ENCODE measurements at regions not wholly inside any gene's neighbourhood (a gene's known extent, or its start where the extent isn't known, plus 50 kb on each side); places are given as distances from the start of the nearest gene placed in this dataset.

DNA sequence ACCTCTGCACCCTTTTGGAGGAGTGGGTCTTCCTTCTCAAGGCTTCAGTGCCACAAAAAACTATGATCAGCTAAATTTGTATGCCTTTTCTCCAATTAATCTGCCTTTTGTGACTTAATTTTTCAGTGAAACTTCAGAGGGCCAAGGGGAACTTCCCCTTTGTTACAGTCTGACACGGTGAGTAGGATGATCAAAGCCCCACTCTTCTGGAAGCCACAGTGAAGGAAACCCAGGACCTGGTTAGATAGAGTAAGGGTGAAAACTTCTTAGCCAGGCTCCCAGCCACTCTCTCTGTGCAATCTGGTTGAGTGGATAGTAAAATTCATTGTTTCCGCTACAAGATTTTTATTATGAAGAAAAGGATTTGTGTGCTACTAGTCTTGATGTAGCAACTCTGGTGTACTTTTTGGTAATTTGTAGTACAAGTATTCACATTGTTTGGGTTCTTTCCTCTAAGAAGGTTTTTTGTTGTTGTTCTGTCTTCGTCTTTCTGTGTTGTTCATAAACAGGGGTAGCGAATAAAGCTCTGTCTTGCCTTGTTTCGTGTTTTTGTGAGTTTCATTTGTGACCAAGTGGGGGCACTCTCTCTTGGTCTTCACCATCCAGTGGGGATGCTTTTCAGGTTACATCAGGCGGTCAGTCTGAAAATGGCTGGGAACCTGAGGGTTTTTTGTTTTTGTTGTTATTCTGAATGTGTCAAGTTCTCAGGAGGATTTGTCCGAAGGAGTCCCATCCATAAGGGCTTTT, 268.5 kb upstream of the NPSR1 start:
- Mint-ChIP-seq H3K27ac (peak overlapping the region in 2 of 3 experiments; percentile 4 to 5; a peak in 4 of 7 replicates), H3K27me3 (ENCODE audit: low read depth) (no peaks in the 10 kb centered on the region), H3K36me3 (ENCODE audit: insufficient read depth in 1 of 3, low read depth in 3 of 3) (no peaks in the 10 kb centered on the region; a peak in 2 of 7 replicates)

More for the DNA sequence above, 268.5 kb upstream of the NPSR1 start:
- Histone ChIP-seq H3K4ac (ENCODE audit: low read depth, low read length) (no peak overlapping the region), H3K23ac (ENCODE audit: insufficient read length, low read depth, low read length) (no peak overlapping the region), H4K20me1 (ENCODE audit: control insufficient read depth, insufficient read depth, insufficient read length) (no peaks in the 10 kb centered on the region), H3K9me3 (ENCODE audit: control insufficient read depth, low read depth, low read length) (no peaks in the 10 kb centered on the region), H3K9ac (ENCODE audit: extremely low read depth, insufficient read length, low read length) (no peak overlapping the region), H2BK120ac (ENCODE audit: low read depth, low read length, poor library complexity, severe bottlenecking) (no peak overlapping the region), H3K14ac (ENCODE audit: insufficient read depth, low read length) (no peak overlapping the region), H2BK5ac (ENCODE audit: insufficient read length, low read length) (no peak overlapping the region), H3K56ac (ENCODE audit: insufficient read length, low read depth, low read length) (no peak overlapping the region), H2BK15ac (ENCODE audit: low read depth, low read length) (no peak overlapping the region), H2AK5ac (ENCODE audit: insufficient read length, low read length) (no peak overlapping the region), H3K79me1 (ENCODE audit: insufficient read depth, low read depth, low read length, poor library complexity, severe bottlenecking) (no peaks in the 10 kb centered on the region), H4K91ac (ENCODE audit: insufficient read length, low read depth, low read length) (no peak overlapping the region), H3K79me2 (ENCODE audit: insufficient read depth, low read length) (no peaks in the 10 kb centered on the region), H3K4me2 (ENCODE audit: insufficient read depth, insufficient read length, low read length) (no peak overlapping the region), H2BK12ac (ENCODE audit: insufficient read length, low read depth, low read length) (no peak overlapping the region), H3K4me1 (ENCODE audit: insufficient read depth, low read length) (peaks cover 4% of the 10 kb centered on the region; the same call in 1 of the 2 replicates), H2BK20ac (ENCODE audit: low read depth, low read length, poor library complexity, severe bottlenecking) (no peak overlapping the region), H3K18ac (ENCODE audit: insufficient read length, low read depth, low read length) (no peak overlapping the region), H3T11ph (ENCODE audit: low read length) (no peak overlapping the region), H4K5ac (ENCODE audit: insufficient read length, low read depth, low read length) (no peak overlapping the region), H3K27ac (ENCODE audit: insufficient read length, low read depth, low read length) (no peak overlapping the region), H2AFZ (ENCODE audit: low read length) (no peak overlapping the region), H4K8ac (replicated peaks; ENCODE audit: insufficient read length, low read depth, low read length) (no peak overlapping the region), H3K23me2 (ENCODE audit: insufficient read length, low read depth, low read length, poor library complexity, severe bottlenecking) (no peaks in the 10 kb centered on the region), H3K27me3 (ENCODE audit: insufficient read depth, low read length) (no peaks in the 10 kb centered on the region)
- WGBS (ENCODE audit: extremely low coverage, insufficient read length, low lambda C conversion rate) = no CpG with 5 or more reads among the region's 7 CpGs
- no peak overlapping the region for H3K4me3 Mint-ChIP-seq
- H3K4me1 Mint-ChIP-seq = peaks cover 38 to 43% of the 10 kb centered on the region in 2 experiments
- DNase-seq = peak; percentile 29
- TF ChIP-seq, protein P1, sequence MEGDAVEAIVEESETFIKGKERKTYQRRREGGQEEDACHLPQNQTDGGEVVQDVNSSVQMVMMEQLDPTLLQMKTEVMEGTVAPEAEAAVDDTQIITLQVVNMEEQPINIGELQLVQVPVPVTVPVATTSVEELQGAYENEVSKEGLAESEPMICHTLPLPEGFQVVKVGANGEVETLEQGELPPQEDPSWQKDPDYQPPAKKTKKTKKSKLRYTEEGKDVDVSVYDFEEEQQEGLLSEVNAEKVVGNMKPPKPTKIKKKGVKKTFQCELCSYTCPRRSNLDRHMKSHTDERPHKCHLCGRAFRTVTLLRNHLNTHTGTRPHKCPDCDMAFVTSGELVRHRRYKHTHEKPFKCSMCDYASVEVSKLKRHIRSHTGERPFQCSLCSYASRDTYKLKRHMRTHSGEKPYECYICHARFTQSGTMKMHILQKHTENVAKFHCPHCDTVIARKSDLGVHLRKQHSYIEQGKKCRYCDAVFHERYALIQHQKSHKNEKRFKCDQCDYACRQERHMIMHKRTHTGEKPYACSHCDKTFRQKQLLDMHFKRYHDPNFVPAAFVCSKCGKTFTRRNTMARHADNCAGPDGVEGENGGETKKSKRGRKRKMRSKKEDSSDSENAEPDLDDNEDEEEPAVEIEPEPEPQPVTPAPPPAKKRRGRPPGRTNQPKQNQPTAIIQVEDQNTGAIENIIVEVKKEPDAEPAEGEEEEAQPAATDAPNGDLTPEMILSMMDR (conservative IDR thresholded peaks at IDR 0.05) = peak; percentile 50; the same call in 2 of the 3 replicates
- H3K9me3 Mint-ChIP-seq = peaks cover 0 to 2% of the 10 kb centered on the region in 2 experiments; a peak in 1 of 5 replicates

Data from H9 (cell line).